ENCODE measurements at regions not wholly inside any gene's neighbourhood (a gene's known extent, or its start where the extent isn't known, plus 50 kb on each side); places are given as distances from the start of the nearest gene placed in this dataset.

- Histone ChIP-seq H3K79me2 (ENCODE audit: control insufficient read depth, insufficient read depth, low read length) (no peaks in the 10 kb centered on the region), H3K4me2 (replicated peaks; ENCODE audit: low read depth, low read length, poor library complexity, severe bottlenecking) (no peak overlapping the region), H3K9me3 (ENCODE audit: control extremely low read depth in 1 of 3, control insufficient read depth in 2 of 3, insufficient read depth in 1 of 3, low read length in 2 of 3) (no peaks in the 10 kb centered on the region), H2AFZ (ENCODE audit: insufficient read depth, low read depth, low read length, poor library complexity, severe bottlenecking) (no peak overlapping the region), H4K20me1 (ENCODE audit: control insufficient read depth, insufficient read depth, low read length, poor library complexity, severe bottlenecking) (no peaks in the 10 kb centered on the region), H3K4me1 (ENCODE audit: control insufficient read depth in 2 of 2, insufficient read depth in 2 of 2, low read length in 2 of 2) (no peaks in the 10 kb centered on the region), H3K36me3 (replicated peaks in 1 of 2; ENCODE audit: control extremely low read depth in 1 of 2, control insufficient read depth in 1 of 2, extremely low read depth in 1 of 2, insufficient read depth in 2 of 2, low read length in 1 of 2) (no peaks in the 10 kb centered on the region), H3K27ac (ENCODE audit: low read length in 2 of 2) (no peak overlapping the region), H3K4me3 (ENCODE audit: control extremely low read depth in 1 of 5, extremely low read depth in 1 of 5, insufficient read depth in 1 of 5, low read depth in 2 of 5, low read length in 4 of 5) (no peak overlapping the region), H3K27me3 (replicated peaks in 1 of 4; ENCODE audit: control extremely low read depth in 1 of 4, control insufficient read depth in 3 of 4, insufficient read depth in 4 of 4, low read length in 3 of 4) (no peaks in the 10 kb centered on the region), H3K9ac (ENCODE audit: low read length) (no peak overlapping the region)
- Mint-ChIP-seq H3K27me3 (no peaks in the 10 kb centered on the region), H3K4me3 (no peak overlapping the region), H3K9me3 (ENCODE audit: insufficient read depth) (no peaks in the 10 kb centered on the region), H3K4me1 (no peaks in the 10 kb centered on the region), H3K27ac (no peak overlapping the region)
- no CpG with 5 or more reads among the region's 2 CpGs for WGBS (ENCODE audit: insufficient coverage)
- POLR2A ChIA-PET: no interaction called here
- no peak for TF ChIP-seq CTCF (IDR thresholded peaks at IDR 0.05)
- no peak for TF ChIP-seq EZH2 (IDR thresholded peaks at IDR 0.05; ENCODE audit: borderline replicate concordance, insufficient read depth, low read depth, low read length, poor library complexity, severe bottlenecking)
- no peak for ATAC-seq (ENCODE audit: low read depth)
- CTCF ChIA-PET: no interaction called here
- DNase-seq: no peak
- intact Hi-C loops (cut with micrococcal nuclease): no loop called here
Measured at GRCh38 chr10:64855941-64856340, 1334.7 kb downstream of the REEP3 start.

- no peak overlapping the region for H3K27ac ChIP-seq (ENCODE audit: low read length in 2 of 2)
- no peaks in the 10 kb centered on the region for H3K79me2 ChIP-seq (ENCODE audit: control insufficient read depth, insufficient read depth, low read length)
- Mint-ChIP-seq H3K27me3 (no peaks in the 10 kb centered on the region), H3K9me3 (ENCODE audit: insufficient read depth) (no peaks in the 10 kb centered on the region), H3K27ac (no peak overlapping the region), H3K4me3 (no peak overlapping the region), H3K4me1 (no peaks in the 10 kb centered on the region)
- no peaks in the 10 kb centered on the region for H3K9me3 ChIP-seq (ENCODE audit: control extremely low read depth in 1 of 3, control insufficient read depth in 2 of 3, insufficient read depth in 1 of 3, low read length in 2 of 3)
- WGBS (ENCODE audit: insufficient coverage): 83% methylated on average over 1 of the region's 2 CpGs
- intact Hi-C loops (cut with micrococcal nuclease): no loop called here
- H3K4me1 ChIP-seq (ENCODE audit: control insufficient read depth in 2 of 2, insufficient read depth in 2 of 2, low read length in 2 of 2): no peaks in the 10 kb centered on the region
- no peak overlapping the region for H3K9ac ChIP-seq (ENCODE audit: low read length)
- ChIA-PET CTCF (no interaction called here), POLR2A (no interaction called here)
- DNase-seq: no peak
- no peak overlapping the region for H2AFZ ChIP-seq (ENCODE audit: insufficient read depth, low read depth, low read length, poor library complexity, severe bottlenecking)
- no peaks in the 10 kb centered on the region for H3K27me3 ChIP-seq (replicated peaks in 1 of 4; ENCODE audit: control extremely low read depth in 1 of 4, control insufficient read depth in 3 of 4, insufficient read depth in 4 of 4, low read length in 3 of 4)
- no peak overlapping the region for H3K4me2 ChIP-seq (replicated peaks; ENCODE audit: low read depth, low read length, poor library complexity, severe bottlenecking)
- TF ChIP-seq EZH2 (IDR thresholded peaks at IDR 0.05; ENCODE audit: borderline replicate concordance, insufficient read depth, low read depth, low read length, poor library complexity, severe bottlenecking) (no peak), CTCF (IDR thresholded peaks at IDR 0.05) (no peak)
- no peaks in the 10 kb centered on the region for H4K20me1 ChIP-seq (ENCODE audit: control insufficient read depth, insufficient read depth, low read length, poor library complexity, severe bottlenecking)
- H3K4me3 ChIP-seq (ENCODE audit: control extremely low read depth in 1 of 5, extremely low read depth in 1 of 5, insufficient read depth in 1 of 5, low read depth in 2 of 5, low read length in 4 of 5): no peak overlapping the region
- no peaks in the 10 kb centered on the region for H3K36me3 ChIP-seq (replicated peaks in 1 of 2; ENCODE audit: control extremely low read depth in 1 of 2, control insufficient read depth in 1 of 2, extremely low read depth in 1 of 2, insufficient read depth in 2 of 2, low read length in 1 of 2)
- ATAC-seq (ENCODE audit: low read depth): no peak
Measured at GRCh38 chr10:64859911-64860310, 1338.7 kb downstream of the REEP3 start.

Measured in B cell (primary cell).